ENCODE measurements at regions not wholly inside any gene's neighbourhood (a gene's known extent, or its start where the extent isn't known, plus 50 kb on each side); places are given as distances from the start of the nearest gene placed in this dataset.

- Histone ChIP-seq H3K4me3 (no peak overlapping the region), H3K27ac (no peak overlapping the region), H3K36me3 (replicated peaks in 1 of 2; ENCODE audit: insufficient read depth in 1 of 2, low read depth in 2 of 2) (no peaks in the 10 kb centered on the region), H3K4me1 (no peaks in the 10 kb centered on the region), H3K27me3 (no peaks in the 10 kb centered on the region), H3K9me3 (no peaks in the 10 kb centered on the region)
- no peak for DNase-seq
- intact Hi-C loops (cut with DNase I), result no loop called here
- TF ChIP-seq CTCF (IDR thresholded peaks at IDR 0.05) (no peak), POLR2A (IDR thresholded peaks at IDR 0.05) (no peak)
- 50 to 56% methylated on average over 4 of the region's 4 CpGs for WGBS, 2 donors
- no peak for ATAC-seq
Observed at GRCh38 chr6:19415605-19416326, 421.4 kb upstream of the ID4 start.

GRCh38 chr6:19416811-19417210 is 420.4 kb upstream of the ID4 start:
- intact Hi-C loops (cut with DNase I), result no loop called here
- Histone ChIP-seq H3K4me1 (no peaks in the 10 kb centered on the region), H3K27ac (no peak overlapping the region), H3K9me3 (no peaks in the 10 kb centered on the region), H3K4me3 (no peak overlapping the region), H3K36me3 (replicated peaks in 1 of 2; ENCODE audit: insufficient read depth in 1 of 2, low read depth in 2 of 2) (no peaks in the 10 kb centered on the region), H3K27me3 (no peaks in the 10 kb centered on the region)
- ATAC-seq (no peak), DNase-seq (no peak)
- no peak for TF ChIP-seq CTCF (IDR thresholded peaks at IDR 0.05)
- TF ChIP-seq POLR2A (IDR thresholded peaks at IDR 0.05), result no peak

- H3K27ac ChIP-seq, result no peak overlapping the region
- TF ChIP-seq CTCF (IDR thresholded peaks at IDR 0.05) (no peak), POLR2A (IDR thresholded peaks at IDR 0.05) (no peak)
- H3K36me3 ChIP-seq (replicated peaks in 1 of 2; ENCODE audit: insufficient read depth in 1 of 2, low read depth in 2 of 2), result no peaks in the 10 kb centered on the region
- H3K4me3 ChIP-seq, result no peak overlapping the region
- intact Hi-C loops (cut with DNase I), result no loop called here
- DNase-seq (no peak), ATAC-seq (no peak)
- H3K9me3 ChIP-seq, result no peaks in the 10 kb centered on the region
- H3K4me1 ChIP-seq, result no peaks in the 10 kb centered on the region
- no peaks in the 10 kb centered on the region for H3K27me3 ChIP-seq
Observed at GRCh38 chr6:19417713-19418112, 419.5 kb upstream of the ID4 start.

- no peaks in the 10 kb centered on the region for H3K36me3 ChIP-seq (replicated peaks in 1 of 2; ENCODE audit: insufficient read depth in 1 of 2, low read depth in 2 of 2)
- TF ChIP-seq CTCF (IDR thresholded peaks at IDR 0.05) (no peak), POLR2A (IDR thresholded peaks at IDR 0.05) (no peak)
- intact Hi-C loops (cut with DNase I), result no loop called here
- no peak overlapping the region for H3K27ac ChIP-seq
- H3K9me3 ChIP-seq, result no peaks in the 10 kb centered on the region
- no peaks in the 10 kb centered on the region for H3K4me1 ChIP-seq
- H3K4me3 ChIP-seq, result no peak overlapping the region
- ATAC-seq (no peak), DNase-seq (no peak)
- no peaks in the 10 kb centered on the region for H3K27me3 ChIP-seq
- WGBS, 2 donors, result 64 to 66% methylated on average over 2 of the region's 2 CpGs
Observed at GRCh38 chr6:19424853-19425252, 412.3 kb upstream of the ID4 start.

GRCh38 chr6:19427548-19427947 is 409.6 kb upstream of the ID4 start:
- no peaks in the 10 kb centered on the region for H3K4me1 ChIP-seq
- 30 to 40% methylated on average over 1 of the region's 1 CpG for WGBS, 2 donors
- no peaks in the 10 kb centered on the region for H3K9me3 ChIP-seq
- intact Hi-C loops (cut with DNase I), result no loop called here
- no peak overlapping the region for H3K4me3 ChIP-seq
- no peak for TF ChIP-seq POLR2A (IDR thresholded peaks at IDR 0.05)
- no peak for TF ChIP-seq CTCF (IDR thresholded peaks at IDR 0.05)
- H3K27ac ChIP-seq, result no peak overlapping the region
- DNase-seq, result no peak
- no peaks in the 10 kb centered on the region for H3K27me3 ChIP-seq
- no peaks in the 10 kb centered on the region for H3K36me3 ChIP-seq (replicated peaks in 1 of 2; ENCODE audit: insufficient read depth in 1 of 2, low read depth in 2 of 2)
- ATAC-seq, result no peak
